GM19023 (cell line): ENCODE measurements at regions not wholly inside any gene's neighbourhood (a gene's known extent, or its start where the extent isn't known, plus 50 kb on each side); places are given as distances from the start of the nearest gene placed in this dataset.

Experiments used
- ATAC-seq: cut with Tn5 transposase; IDR thresholded peaks from one replicate; pipeline ENCODE4 v1.9.1; 2021; ENCODE audit warnings: mild to moderate bottlenecking, moderate library complexity; ENCODE audit not compliant: unreplicated experiment

- no peak for ATAC-seq
Measured at GRCh38 chr13:104365430-104365829, 1299.2 kb upstream of the SLC10A2 start.

- ATAC-seq = no peak
Measured at GRCh38 chr13:104357672-104358354, 1291.6 kb upstream of the SLC10A2 start.

GRCh38 chr13:104357174-104357573, 1291.0 kb upstream of the SLC10A2 start:
- no peak for ATAC-seq

GRCh38 chr13:104355041-104355670, 1288.9 kb upstream of the SLC10A2 start:
- no peak for ATAC-seq

- ATAC-seq = no peak
Measured at GRCh38 chr13:104327211-104327610, 1261.0 kb upstream of the SLC10A2 start.

- ATAC-seq = no peak
Measured at GRCh38 chr13:104326523-104326922, 1260.3 kb upstream of the SLC10A2 start.

GRCh38 chr13:104321756-104322155, 1255.5 kb upstream of the SLC10A2 start:
- no peak for ATAC-seq

GRCh38 chr13:104320446-104320845, 1254.2 kb upstream of the SLC10A2 start:
- ATAC-seq = no peak

- ATAC-seq = no peak
Measured at GRCh38 chr13:104318121-104318520, 1251.9 kb upstream of the SLC10A2 start.

- ATAC-seq = no peak
Measured at GRCh38 chr13:104315606-104316005, 1249.4 kb upstream of the SLC10A2 start.

- no peak for ATAC-seq
Measured at GRCh38 chr13:104314926-104315535, 1248.8 kb upstream of the SLC10A2 start.

GRCh38 chr13:104314321-104314720, 1248.1 kb upstream of the SLC10A2 start:
- ATAC-seq = no peak

- ATAC-seq = no peak
Measured at GRCh38 chr13:104310861-104311260, 1244.6 kb upstream of the SLC10A2 start.

GRCh38 chr13:104309431-104309830, 1243.2 kb upstream of the SLC10A2 start:
- no peak for ATAC-seq

- no peak for ATAC-seq
Measured at GRCh38 chr13:104301171-104301975, 1235.2 kb upstream of the SLC10A2 start.

GRCh38 chr13:104297075-104297474, 1230.9 kb upstream of the SLC10A2 start:
- ATAC-seq = no peak

- no peak for ATAC-seq
Measured at GRCh38 chr13:104296286-104296685, 1230.1 kb upstream of the SLC10A2 start.

GRCh38 chr13:104295537-104295936, 1229.3 kb upstream of the SLC10A2 start:
- ATAC-seq = no peak

- ATAC-seq = no peak
Measured at GRCh38 chr13:104289400-104289799, 1223.2 kb upstream of the SLC10A2 start.

GRCh38 chr13:104288496-104288895, 1222.3 kb upstream of the SLC10A2 start:
- no peak for ATAC-seq

- no peak for ATAC-seq
Measured at GRCh38 chr13:104286566-104287290, 1220.5 kb upstream of the SLC10A2 start.
